ENCODE measurements at regions not wholly inside any gene's neighbourhood (a gene's known extent, or its start where the extent isn't known, plus 50 kb on each side); places are given as distances from the start of the nearest gene placed in this dataset.

- Histone ChIP-seq H3K36me3 (ENCODE audit: control insufficient read depth in 2 of 2, insufficient read depth in 2 of 2, low read length in 1 of 2) (no peaks in the 10 kb centered on the region), H3K27me3 (ENCODE audit: control insufficient read depth in 2 of 2, insufficient read depth in 1 of 2, low read length in 1 of 2) (no peaks in the 10 kb centered on the region), H3K4me1 (ENCODE audit: control insufficient read depth in 2 of 2, insufficient read depth in 2 of 2, low read length in 2 of 2) (no peaks in the 10 kb centered on the region), H3K9me3 (ENCODE audit: control insufficient read depth in 2 of 2, insufficient read depth in 1 of 2, low read length in 1 of 2) (no peaks in the 10 kb centered on the region), H3K27ac (ENCODE audit: low read depth in 1 of 2, low read length in 1 of 2) (no peak overlapping the region), H3K4me3 (ENCODE audit: low read length in 2 of 2) (no peak overlapping the region)
- DNase-seq (ENCODE audit: low read depth in 6 of 9, low spot score in 9 of 9): no peak
These were observed 212.3 kb downstream of the MTERF1 start for GRCh38 chr7:91668217-91668616.

- Histone ChIP-seq H3K4me3 (ENCODE audit: low read length in 2 of 2) (no peak overlapping the region), H3K36me3 (ENCODE audit: control insufficient read depth in 2 of 2, insufficient read depth in 2 of 2, low read length in 1 of 2) (no peaks in the 10 kb centered on the region), H3K4me1 (ENCODE audit: control insufficient read depth in 2 of 2, insufficient read depth in 2 of 2, low read length in 2 of 2) (no peaks in the 10 kb centered on the region), H3K9me3 (ENCODE audit: control insufficient read depth in 2 of 2, insufficient read depth in 1 of 2, low read length in 1 of 2) (no peaks in the 10 kb centered on the region), H3K27ac (ENCODE audit: low read depth in 1 of 2, low read length in 1 of 2) (no peak overlapping the region), H3K27me3 (ENCODE audit: control insufficient read depth in 2 of 2, insufficient read depth in 1 of 2, low read length in 1 of 2) (no peaks in the 10 kb centered on the region)
- no peak for DNase-seq (ENCODE audit: low read depth in 6 of 9, low spot score in 9 of 9)
- 97% methylated on average over 3 of the region's 3 CpGs for WGBS
These were observed 209.3 kb downstream of the MTERF1 start for GRCh38 chr7:91671245-91671644.

GRCh38 chr7:91674470-91674869, 206.0 kb downstream of the MTERF1 start:
- no peaks in the 10 kb centered on the region for H3K36me3 ChIP-seq (ENCODE audit: control insufficient read depth in 2 of 2, insufficient read depth in 2 of 2, low read length in 1 of 2)
- H3K4me3 ChIP-seq (ENCODE audit: low read length in 2 of 2): no peak overlapping the region
- H3K27me3 ChIP-seq (ENCODE audit: control insufficient read depth in 2 of 2, insufficient read depth in 1 of 2, low read length in 1 of 2): no peaks in the 10 kb centered on the region
- no peak overlapping the region for H3K27ac ChIP-seq (ENCODE audit: low read depth in 1 of 2, low read length in 1 of 2)
- WGBS: 89% methylated on average over 4 of the region's 4 CpGs
- H3K9me3 ChIP-seq (ENCODE audit: control insufficient read depth in 2 of 2, insufficient read depth in 1 of 2, low read length in 1 of 2): no peaks in the 10 kb centered on the region
- no peak for DNase-seq (ENCODE audit: low read depth in 6 of 9, low spot score in 9 of 9)
- H3K4me1 ChIP-seq (ENCODE audit: control insufficient read depth in 2 of 2, insufficient read depth in 2 of 2, low read length in 2 of 2): no peaks in the 10 kb centered on the region

GRCh38 chr7:91681718-91682117, 198.8 kb downstream of the MTERF1 start:
- Histone ChIP-seq H3K36me3 (ENCODE audit: control insufficient read depth in 2 of 2, insufficient read depth in 2 of 2, low read length in 1 of 2) (no peaks in the 10 kb centered on the region), H3K4me1 (ENCODE audit: control insufficient read depth in 2 of 2, insufficient read depth in 2 of 2, low read length in 2 of 2) (no peaks in the 10 kb centered on the region), H3K27me3 (ENCODE audit: control insufficient read depth in 2 of 2, insufficient read depth in 1 of 2, low read length in 1 of 2) (no peaks in the 10 kb centered on the region), H3K27ac (ENCODE audit: low read depth in 1 of 2, low read length in 1 of 2) (no peak overlapping the region), H3K4me3 (ENCODE audit: low read length in 2 of 2) (no peak overlapping the region), H3K9me3 (ENCODE audit: control insufficient read depth in 2 of 2, insufficient read depth in 1 of 2, low read length in 1 of 2) (peaks cover 0 to 8% of the 10 kb centered on the region in 2 donors)
- 95% methylated on average over 3 of the region's 3 CpGs for WGBS
- DNase-seq (ENCODE audit: low read depth in 6 of 9, low spot score in 9 of 9): no peak

- H3K4me3 ChIP-seq (ENCODE audit: low read length in 2 of 2): no peak overlapping the region
- H3K27ac ChIP-seq (ENCODE audit: low read depth in 1 of 2, low read length in 1 of 2): no peak overlapping the region
- DNase-seq (ENCODE audit: low read depth in 6 of 9, low spot score in 9 of 9): no peak
- no peaks in the 10 kb centered on the region for H3K36me3 ChIP-seq (ENCODE audit: control insufficient read depth in 2 of 2, insufficient read depth in 2 of 2, low read length in 1 of 2)
- H3K27me3 ChIP-seq (ENCODE audit: control insufficient read depth in 2 of 2, insufficient read depth in 1 of 2, low read length in 1 of 2): no peaks in the 10 kb centered on the region
- H3K4me1 ChIP-seq (ENCODE audit: control insufficient read depth in 2 of 2, insufficient read depth in 2 of 2, low read length in 2 of 2): no peaks in the 10 kb centered on the region
- peaks cover 0 to 8% of the 10 kb centered on the region in 2 donors for H3K9me3 ChIP-seq (ENCODE audit: control insufficient read depth in 2 of 2, insufficient read depth in 1 of 2, low read length in 1 of 2)
These were observed 196.7 kb downstream of the MTERF1 start for GRCh38 chr7:91683823-91684222.

- H3K27ac ChIP-seq (ENCODE audit: low read depth in 1 of 2, low read length in 1 of 2): no peak overlapping the region
- WGBS: 96% methylated on average over 1 of the region's 1 CpG
- no peaks in the 10 kb centered on the region for H3K36me3 ChIP-seq (ENCODE audit: control insufficient read depth in 2 of 2, insufficient read depth in 2 of 2, low read length in 1 of 2)
- H3K27me3 ChIP-seq (ENCODE audit: control insufficient read depth in 2 of 2, insufficient read depth in 1 of 2, low read length in 1 of 2): no peaks in the 10 kb centered on the region
- no peaks in the 10 kb centered on the region for H3K4me1 ChIP-seq (ENCODE audit: control insufficient read depth in 2 of 2, insufficient read depth in 2 of 2, low read length in 2 of 2)
- peaks cover 0 to 6% of the 10 kb centered on the region in 2 donors for H3K9me3 ChIP-seq (ENCODE audit: control insufficient read depth in 2 of 2, insufficient read depth in 1 of 2, low read length in 1 of 2)
- no peak overlapping the region for H3K4me3 ChIP-seq (ENCODE audit: low read length in 2 of 2)
- no peak for DNase-seq (ENCODE audit: low read depth in 6 of 9, low spot score in 9 of 9)
These were observed 195.0 kb downstream of the MTERF1 start for GRCh38 chr7:91685544-91685943.

GRCh38 chr7:91690541-91691070, 189.9 kb downstream of the MTERF1 start:
- no peak for DNase-seq (ENCODE audit: low read depth in 6 of 9, low spot score in 9 of 9)
- no peaks in the 10 kb centered on the region for H3K9me3 ChIP-seq (ENCODE audit: control insufficient read depth in 2 of 2, insufficient read depth in 1 of 2, low read length in 1 of 2)
- no peaks in the 10 kb centered on the region for H3K27me3 ChIP-seq (ENCODE audit: control insufficient read depth in 2 of 2, insufficient read depth in 1 of 2, low read length in 1 of 2)
- H3K27ac ChIP-seq (ENCODE audit: low read depth in 1 of 2, low read length in 1 of 2): no peak overlapping the region
- H3K36me3 ChIP-seq (ENCODE audit: control insufficient read depth in 2 of 2, insufficient read depth in 2 of 2, low read length in 1 of 2): no peaks in the 10 kb centered on the region
- H3K4me1 ChIP-seq (ENCODE audit: control insufficient read depth in 2 of 2, insufficient read depth in 2 of 2, low read length in 2 of 2): no peaks in the 10 kb centered on the region
- H3K4me3 ChIP-seq (ENCODE audit: low read length in 2 of 2): no peak overlapping the region
- WGBS: 88% methylated on average over 1 of the region's 1 CpG

GRCh38 chr7:91691865-91692264, 188.6 kb downstream of the MTERF1 start:
- DNase-seq (ENCODE audit: low read depth in 6 of 9, low spot score in 9 of 9): no peak
- Histone ChIP-seq H3K4me1 (ENCODE audit: control insufficient read depth in 2 of 2, insufficient read depth in 2 of 2, low read length in 2 of 2) (no peaks in the 10 kb centered on the region), H3K9me3 (ENCODE audit: control insufficient read depth in 2 of 2, insufficient read depth in 1 of 2, low read length in 1 of 2) (no peaks in the 10 kb centered on the region), H3K27ac (ENCODE audit: low read depth in 1 of 2, low read length in 1 of 2) (no peak overlapping the region), H3K27me3 (ENCODE audit: control insufficient read depth in 2 of 2, insufficient read depth in 1 of 2, low read length in 1 of 2) (no peaks in the 10 kb centered on the region), H3K36me3 (ENCODE audit: control insufficient read depth in 2 of 2, insufficient read depth in 2 of 2, low read length in 1 of 2) (no peaks in the 10 kb centered on the region), H3K4me3 (ENCODE audit: low read length in 2 of 2) (no peak overlapping the region)
- WGBS: 92% methylated on average over 6 of the region's 6 CpGs

GRCh38 chr7:91692800-91693199, 187.7 kb downstream of the MTERF1 start:
- H3K9me3 ChIP-seq (ENCODE audit: control insufficient read depth in 2 of 2, insufficient read depth in 1 of 2, low read length in 1 of 2): no peaks in the 10 kb centered on the region
- H3K4me1 ChIP-seq (ENCODE audit: control insufficient read depth in 2 of 2, insufficient read depth in 2 of 2, low read length in 2 of 2): no peaks in the 10 kb centered on the region
- no peak overlapping the region for H3K27ac ChIP-seq (ENCODE audit: low read depth in 1 of 2, low read length in 1 of 2)
- H3K4me3 ChIP-seq (ENCODE audit: low read length in 2 of 2): no peak overlapping the region
- WGBS: 45% methylated on average over 3 of the region's 3 CpGs
- no peaks in the 10 kb centered on the region for H3K36me3 ChIP-seq (ENCODE audit: control insufficient read depth in 2 of 2, insufficient read depth in 2 of 2, low read length in 1 of 2)
- no peaks in the 10 kb centered on the region for H3K27me3 ChIP-seq (ENCODE audit: control insufficient read depth in 2 of 2, insufficient read depth in 1 of 2, low read length in 1 of 2)
- no peak for DNase-seq (ENCODE audit: low read depth in 6 of 9, low spot score in 9 of 9)

- Histone ChIP-seq H3K27me3 (ENCODE audit: control insufficient read depth in 2 of 2, insufficient read depth in 1 of 2, low read length in 1 of 2) (no peaks in the 10 kb centered on the region), H3K4me3 (ENCODE audit: low read length in 2 of 2) (no peak overlapping the region), H3K36me3 (ENCODE audit: control insufficient read depth in 2 of 2, insufficient read depth in 2 of 2, low read length in 1 of 2) (no peaks in the 10 kb centered on the region), H3K27ac (ENCODE audit: low read depth in 1 of 2, low read length in 1 of 2) (no peak overlapping the region), H3K4me1 (ENCODE audit: control insufficient read depth in 2 of 2, insufficient read depth in 2 of 2, low read length in 2 of 2) (no peaks in the 10 kb centered on the region), H3K9me3 (ENCODE audit: control insufficient read depth in 2 of 2, insufficient read depth in 1 of 2, low read length in 1 of 2) (peaks cover 0 to 13% of the 10 kb centered on the region in 2 donors)
- no peak for DNase-seq (ENCODE audit: low read depth in 6 of 9, low spot score in 9 of 9)
- WGBS: 85% methylated on average over 3 of the region's 3 CpGs
These were observed 186.1 kb downstream of the MTERF1 start for GRCh38 chr7:91694351-91694841.

Measured in thymus (tissue), 11 donors.